Psoas muscle (tissue), 7 donors: ENCODE measurements at regions not wholly inside any gene's neighbourhood (a gene's known extent, or its start where the extent isn't known, plus 50 kb on each side); places are given as distances from the start of the nearest gene placed in this dataset.

Source experiments
- ATAC-seq, 4 donors: fragments of 200-7000 bp; cut with Tn5 transposase; one replicate each; pipeline ENCODE4 v1.9.1; 2020; ENCODE audit warnings: moderate library complexity in 3 of 4, mild to moderate bottlenecking in 2 of 4
- DNase-seq, 2 donors: peaks; one replicate each; pipeline ENCODE4 v3.0.0-alpha.2; 2020
- H3K27ac ChIP-seq: fragments of 200-600 bp; one replicate; pipeline ENCODE4 v1.8.0; 2022
- H3K27me3 ChIP-seq, 3 donors: fragments of 200-600 bp in 1 of 3; one replicate each; pipeline versions ENCODE4 v1.6.1 to v1.8.0; 2013 to 2022; ENCODE audit warnings: low read length in 2 of 3, mild to moderate bottlenecking in 2 of 3, moderate library complexity in 1 of 3; ENCODE audit not compliant: insufficient read depth in 3 of 3
- H3K36me3 ChIP-seq, 2 donors: fragments of 200-600 bp in 1 of 2; one replicate each; pipeline versions ENCODE4 v1.6.1 to v1.8.0; 2013 to 2022; ENCODE audit warnings: low read depth in 1 of 2, mild to moderate bottlenecking in 1 of 2, moderate library complexity in 1 of 2; ENCODE audit not compliant: insufficient read depth in 1 of 2
- H3K4me1 ChIP-seq: fragments of 200-600 bp; one replicate; pipeline ENCODE4 v1.8.0; 2022
- H3K4me3 ChIP-seq: fragments of 200-600 bp; one replicate; pipeline ENCODE4 v1.8.0; 2022; ENCODE audit warnings: mild to moderate bottlenecking
- H3K9me3 ChIP-seq: fragments of 200-600 bp; one replicate; pipeline ENCODE4 v1.8.0; 2022
- WGBS, 3 donors: extraction: QIAGEN DNeasy Blood & Tissue Kit; methylation state at CpG; one replicate each; pipeline versions ENCODE4 v1.1.6 to v1.1.7; 2013; 5-methylcytosine and 5-hydroxymethylcytosine counted together
- intact Hi-C, 2 donors: fragments of 100-400 bp; cut with DNase I; formaldehyde crosslinking; loops; one replicate each; pipeline versions ENCODE4 v1.11.0 to v1.14.2; 2022
- TF ChIP-seq, protein P1 (sequence below): fragments of 200-600 bp; IDR thresholded peaks from one replicate; pipeline ENCODE4 v1.8.0; 2022; ENCODE audit warnings: antibody characterized with exemption
- donor health status: healthy with polysubstance abuse.
- donor health status: DM: no; HTN: no; CAD: no; lungs with moderate emphysema.
- donor health status: Bipolar disorder and iron deficiency.
- donor health status: healthy.
- donor health status: DM: yes; HTN: yes; CAD: no.
- donor health status: DM: no; HTN: no; CAD: no.
- donor health status: DM: yes; HTN: yes; CAD: no.

DNA sequence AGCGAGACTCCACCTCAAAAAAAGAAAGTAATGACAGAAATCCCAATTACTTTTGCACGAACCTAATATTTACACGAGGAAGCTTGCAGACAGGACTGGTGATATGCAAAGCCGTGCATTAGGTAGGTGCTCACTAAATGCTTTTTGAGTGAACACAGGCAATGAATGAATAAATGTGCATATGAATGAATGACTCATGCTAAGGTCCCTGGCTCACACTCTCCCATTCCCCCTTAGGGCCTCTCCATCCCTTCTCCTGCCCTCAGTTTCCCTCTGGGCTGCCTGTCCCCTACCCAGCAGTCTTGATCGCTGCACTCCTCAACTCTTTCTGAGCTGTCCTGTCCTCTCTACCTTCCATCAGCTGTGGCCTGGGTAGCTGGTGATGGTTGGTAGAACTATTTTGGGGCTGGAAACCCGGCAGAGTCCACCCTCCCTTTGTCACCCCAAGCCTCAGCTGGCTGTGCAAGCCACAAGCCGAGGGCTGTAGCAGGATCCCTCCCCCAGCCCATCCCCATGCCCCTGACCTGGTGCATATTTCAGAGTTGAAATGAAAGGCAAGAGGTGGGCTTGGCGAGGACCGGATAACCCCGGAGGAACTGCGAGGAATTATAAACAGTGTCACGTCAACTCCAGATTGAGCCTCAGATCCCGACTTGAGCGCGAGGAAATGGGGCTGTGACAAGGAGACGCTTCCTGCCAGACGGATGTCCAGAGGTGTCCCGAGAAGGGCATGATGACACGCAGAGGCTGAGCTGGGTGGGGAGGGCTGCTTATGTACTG is 191.7 kb upstream of the GSC start:
- Histone ChIP-seq H3K4me3 (no peak overlapping the region), H3K4me1 (no peaks in the 10 kb centered on the region), H3K27ac (no peak overlapping the region), H3K27me3 (peaks cover 0 to 4% (median 0%) of the 10 kb centered on the region in 3 donors), H3K36me3 (no peaks in the 10 kb centered on the region), H3K9me3 (no peaks in the 10 kb centered on the region)
- intact Hi-C loops, result no loop called here
- no peak for DNase-seq
- ATAC-seq, result no peak
- WGBS, 3 donors, result 68 to 73% (median 72%) methylated on average over 19 of the region's 19 CpGs
- TF ChIP-seq, protein P1, sequence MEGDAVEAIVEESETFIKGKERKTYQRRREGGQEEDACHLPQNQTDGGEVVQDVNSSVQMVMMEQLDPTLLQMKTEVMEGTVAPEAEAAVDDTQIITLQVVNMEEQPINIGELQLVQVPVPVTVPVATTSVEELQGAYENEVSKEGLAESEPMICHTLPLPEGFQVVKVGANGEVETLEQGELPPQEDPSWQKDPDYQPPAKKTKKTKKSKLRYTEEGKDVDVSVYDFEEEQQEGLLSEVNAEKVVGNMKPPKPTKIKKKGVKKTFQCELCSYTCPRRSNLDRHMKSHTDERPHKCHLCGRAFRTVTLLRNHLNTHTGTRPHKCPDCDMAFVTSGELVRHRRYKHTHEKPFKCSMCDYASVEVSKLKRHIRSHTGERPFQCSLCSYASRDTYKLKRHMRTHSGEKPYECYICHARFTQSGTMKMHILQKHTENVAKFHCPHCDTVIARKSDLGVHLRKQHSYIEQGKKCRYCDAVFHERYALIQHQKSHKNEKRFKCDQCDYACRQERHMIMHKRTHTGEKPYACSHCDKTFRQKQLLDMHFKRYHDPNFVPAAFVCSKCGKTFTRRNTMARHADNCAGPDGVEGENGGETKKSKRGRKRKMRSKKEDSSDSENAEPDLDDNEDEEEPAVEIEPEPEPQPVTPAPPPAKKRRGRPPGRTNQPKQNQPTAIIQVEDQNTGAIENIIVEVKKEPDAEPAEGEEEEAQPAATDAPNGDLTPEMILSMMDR, result no peak

DNA sequence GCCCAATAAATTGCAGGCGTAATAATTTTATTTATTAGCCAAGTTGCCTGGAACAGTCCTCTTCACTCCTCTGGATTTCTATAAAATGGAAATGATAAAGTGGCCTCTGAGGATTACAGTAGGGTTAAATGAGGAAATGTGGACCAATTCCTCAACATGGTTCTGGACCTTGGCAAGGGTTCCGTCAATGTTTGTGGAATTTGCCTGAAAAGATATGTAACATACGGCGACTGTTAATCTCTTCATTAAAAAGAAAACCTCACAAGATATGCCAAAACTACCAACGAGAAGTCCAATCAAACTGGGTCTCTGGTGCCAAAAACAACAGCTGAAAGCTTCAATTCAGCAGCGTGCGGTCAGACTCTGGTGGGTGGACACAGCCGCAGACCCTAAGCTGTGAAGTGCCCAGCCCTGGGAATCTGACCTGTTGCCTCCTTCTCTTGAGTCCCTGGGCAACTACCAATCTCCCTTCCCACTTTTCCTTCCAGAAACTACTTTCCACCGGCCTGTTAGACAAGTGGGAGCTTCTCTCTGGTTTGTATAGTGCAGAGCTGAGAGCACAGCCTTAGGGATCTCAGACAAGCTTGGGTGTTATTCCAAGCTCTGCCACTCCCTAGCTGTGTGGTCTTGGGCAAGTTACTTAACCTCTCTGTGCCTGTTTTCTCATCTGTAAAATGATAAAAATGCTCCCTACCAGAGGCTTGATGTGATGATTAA is 190.5 kb upstream of the GSC start:
- Histone ChIP-seq H3K4me1 (no peaks in the 10 kb centered on the region), H3K27ac (no peak overlapping the region), H3K36me3 (no peaks in the 10 kb centered on the region), H3K9me3 (no peaks in the 10 kb centered on the region), H3K27me3 (peaks cover 0 to 4% (median 2%) of the 10 kb centered on the region in 3 donors), H3K4me3 (no peak overlapping the region)
- whole genome bisulfite sequencing, 3 donors, result 29 to 55% (median 32%) methylated on average over 9 of the region's 9 CpGs
- TF ChIP-seq, protein P1, result no peak
- ATAC-seq, result no peak
- intact Hi-C loops, result no loop called here
- no peak for DNase-seq

DNA sequence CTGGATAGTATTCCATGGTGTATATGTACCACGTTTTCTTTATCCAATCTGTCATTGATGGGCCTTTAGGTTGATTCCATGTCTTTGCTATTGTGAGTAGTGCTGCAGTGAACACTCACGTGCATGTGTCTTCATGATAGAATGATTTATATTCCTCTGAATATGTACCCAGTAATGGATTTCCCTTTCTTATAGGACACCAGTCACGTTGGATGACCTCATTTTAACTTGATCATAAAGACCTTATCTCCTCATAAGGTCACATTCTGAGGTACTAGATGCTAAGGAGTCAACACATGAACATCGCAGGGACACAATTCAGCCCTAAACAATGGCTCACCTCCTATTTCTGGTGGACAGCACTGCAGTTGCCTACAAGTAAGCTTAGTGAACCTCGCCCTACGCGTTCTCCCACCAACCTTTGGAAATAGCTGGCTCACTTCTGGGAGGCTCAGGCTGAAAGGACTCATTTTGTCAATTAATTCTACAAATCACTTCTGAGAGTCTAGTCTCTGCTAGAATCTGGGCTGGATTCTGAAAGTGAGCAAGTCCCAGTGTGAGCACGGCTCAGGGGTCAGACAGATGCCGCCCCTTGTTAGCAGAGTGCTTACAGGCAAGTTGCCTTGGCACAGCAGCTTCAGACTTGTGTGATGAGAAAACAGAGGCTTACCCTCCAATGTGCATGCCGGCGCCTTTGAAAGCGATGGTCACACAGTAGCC is 183.8 kb upstream of the GSC start:
- no peaks in the 10 kb centered on the region for H3K36me3 ChIP-seq
- no peak for ATAC-seq
- no peak overlapping the region for H3K27ac ChIP-seq
- no peak for DNase-seq
- intact Hi-C loops, result no loop called here
- H3K27me3 ChIP-seq, result peaks cover 0 to 2% (median 0%) of the 10 kb centered on the region in 3 donors
- WGBS, 3 donors, result 84 to 87% (median 85%) methylated on average over 12 of the region's 12 CpGs
- no peak overlapping the region for H3K4me3 ChIP-seq
- no peaks in the 10 kb centered on the region for H3K4me1 ChIP-seq
- no peaks in the 10 kb centered on the region for H3K9me3 ChIP-seq
- TF ChIP-seq, protein P1, result no peak

DNA sequence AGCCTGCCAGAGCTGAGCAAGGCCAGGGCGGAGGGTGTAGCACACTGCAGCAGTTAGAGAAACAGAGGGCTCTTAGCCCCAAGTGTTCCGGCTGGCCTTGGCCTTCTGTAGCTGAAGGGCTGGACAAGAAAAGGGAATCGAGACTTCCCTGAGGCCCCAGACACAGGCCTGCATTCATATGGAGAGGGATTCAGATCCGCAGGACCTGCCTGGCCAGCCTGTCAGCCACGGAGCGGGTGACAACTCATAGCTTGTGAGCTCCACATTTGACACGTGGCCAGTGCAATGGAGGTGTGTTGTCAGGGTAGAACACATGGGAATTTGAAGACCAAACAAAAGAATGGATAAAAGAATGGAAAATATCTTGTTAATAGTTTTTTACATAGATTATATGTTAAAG is 182.2 kb upstream of the GSC start:
- 81 to 85% (median 81%) methylated on average over 7 of the region's 7 CpGs for WGBS, 3 donors
- H3K27ac ChIP-seq, result no peak overlapping the region
- no peaks in the 10 kb centered on the region for H3K4me1 ChIP-seq
- no peaks in the 10 kb centered on the region for H3K9me3 ChIP-seq
- no peak overlapping the region for H3K4me3 ChIP-seq
- ATAC-seq, result no peak
- H3K27me3 ChIP-seq, result peaks cover 0 to 2% (median 0%) of the 10 kb centered on the region in 3 donors
- TF ChIP-seq, protein P1, result no peak
- no peak for DNase-seq
- no peaks in the 10 kb centered on the region for H3K36me3 ChIP-seq
- intact Hi-C loops, result no loop called here
